ENCODE measurements at regions not wholly inside any gene's neighbourhood (a gene's known extent, or its start where the extent isn't known, plus 50 kb on each side); places are given as distances from the start of the nearest gene placed in this dataset.

DNA sequence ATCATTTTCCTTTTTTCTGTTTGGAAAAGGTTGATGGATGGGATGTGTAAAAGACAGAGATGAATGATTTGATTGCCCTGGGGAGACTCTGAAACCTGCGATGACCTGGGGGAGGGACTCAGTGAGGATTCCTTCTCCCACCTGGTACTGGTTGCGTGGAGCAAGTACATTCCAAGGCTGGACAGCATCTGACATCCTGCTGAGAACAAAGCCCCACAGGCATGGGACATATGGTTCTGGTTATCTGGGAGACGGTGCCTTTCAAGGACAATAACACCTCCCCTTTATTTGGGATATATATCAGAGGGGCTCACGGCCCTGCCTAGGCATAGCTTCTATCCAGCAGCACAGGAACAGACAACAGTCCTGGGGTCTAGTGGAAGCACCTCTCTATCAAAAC, 527.8 kb downstream of the METTL15 start:
- Mint-ChIP-seq H3K27me3 (no peaks in the 10 kb centered on the region), H3K36me3 (ENCODE audit: low read depth) (no peaks in the 10 kb centered on the region), H3K4me1 (no peaks in the 10 kb centered on the region), H3K4me3 (no peak overlapping the region), H3K27ac (no peak overlapping the region), H3K9me3 (no peaks in the 10 kb centered on the region)
- no peak for ATAC-seq (ENCODE audit: low read depth)
- CTCF ChIA-PET, result no interaction called here
- DNase-seq, result no peak
- TF ChIP-seq, protein P1, sequence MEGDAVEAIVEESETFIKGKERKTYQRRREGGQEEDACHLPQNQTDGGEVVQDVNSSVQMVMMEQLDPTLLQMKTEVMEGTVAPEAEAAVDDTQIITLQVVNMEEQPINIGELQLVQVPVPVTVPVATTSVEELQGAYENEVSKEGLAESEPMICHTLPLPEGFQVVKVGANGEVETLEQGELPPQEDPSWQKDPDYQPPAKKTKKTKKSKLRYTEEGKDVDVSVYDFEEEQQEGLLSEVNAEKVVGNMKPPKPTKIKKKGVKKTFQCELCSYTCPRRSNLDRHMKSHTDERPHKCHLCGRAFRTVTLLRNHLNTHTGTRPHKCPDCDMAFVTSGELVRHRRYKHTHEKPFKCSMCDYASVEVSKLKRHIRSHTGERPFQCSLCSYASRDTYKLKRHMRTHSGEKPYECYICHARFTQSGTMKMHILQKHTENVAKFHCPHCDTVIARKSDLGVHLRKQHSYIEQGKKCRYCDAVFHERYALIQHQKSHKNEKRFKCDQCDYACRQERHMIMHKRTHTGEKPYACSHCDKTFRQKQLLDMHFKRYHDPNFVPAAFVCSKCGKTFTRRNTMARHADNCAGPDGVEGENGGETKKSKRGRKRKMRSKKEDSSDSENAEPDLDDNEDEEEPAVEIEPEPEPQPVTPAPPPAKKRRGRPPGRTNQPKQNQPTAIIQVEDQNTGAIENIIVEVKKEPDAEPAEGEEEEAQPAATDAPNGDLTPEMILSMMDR (IDR thresholded peaks at IDR 0.05), result no peak
- intact Hi-C loops (cut with micrococcal nuclease), result no loop called here
- POLR2A ChIA-PET, result no interaction called here

DNA sequence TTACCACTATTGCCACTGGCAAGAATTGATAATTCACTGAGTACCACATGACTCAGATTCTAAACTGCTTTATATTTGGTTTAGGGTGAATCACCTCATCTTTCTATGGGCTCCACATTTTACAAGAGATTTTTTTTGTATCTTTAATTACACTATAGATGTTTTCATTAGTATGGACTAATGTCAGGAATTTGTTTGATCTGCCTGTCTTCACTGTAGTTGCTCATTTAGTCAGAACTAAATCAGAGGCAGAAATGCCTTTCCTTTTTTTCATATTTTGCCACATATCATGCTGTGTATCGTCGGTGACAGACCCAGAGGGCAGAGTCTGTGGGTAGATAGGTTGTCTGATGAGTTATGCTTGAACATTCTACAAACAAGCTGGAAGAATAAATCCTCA, 524.1 kb downstream of the METTL15 start:
- Mint-ChIP-seq H3K27me3 (no peaks in the 10 kb centered on the region), H3K4me1 (no peaks in the 10 kb centered on the region), H3K27ac (no peak overlapping the region), H3K9me3 (peaks cover 2% of the 10 kb centered on the region), H3K4me3 (no peak overlapping the region), H3K36me3 (ENCODE audit: low read depth) (no peaks in the 10 kb centered on the region)
- intact Hi-C loops (cut with micrococcal nuclease), result no loop called here
- ChIA-PET CTCF (no interaction called here), POLR2A (no interaction called here)
- no peak for ATAC-seq (ENCODE audit: low read depth)
- DNase-seq, result no peak
- TF ChIP-seq, protein P1 (IDR thresholded peaks at IDR 0.05), result no peak

DNA sequence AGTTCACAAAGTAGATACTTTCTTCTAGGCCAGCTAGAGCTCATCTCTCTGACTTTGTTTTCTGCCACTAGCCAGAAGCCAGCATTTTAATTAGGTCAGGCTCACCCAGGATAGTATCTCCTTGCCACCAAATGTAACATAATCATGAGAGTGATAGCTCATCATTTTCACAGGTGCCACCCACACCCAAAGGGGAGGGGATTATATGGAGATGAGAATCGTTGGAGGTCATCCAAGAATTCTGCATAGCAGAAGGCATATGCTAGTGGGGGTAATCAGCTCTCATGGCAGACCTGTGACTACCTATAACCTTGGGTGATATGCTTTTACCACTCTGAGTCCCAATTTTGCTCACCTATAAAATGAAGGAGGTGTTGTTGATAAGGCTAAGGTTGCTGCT, 523.0 kb downstream of the METTL15 start:
- no peaks in the 10 kb centered on the region for H3K4me1 Mint-ChIP-seq
- no peak overlapping the region for H3K27ac Mint-ChIP-seq
- TF ChIP-seq, protein P1 (IDR thresholded peaks at IDR 0.05), result no peak
- peaks cover 2% of the 10 kb centered on the region for H3K9me3 Mint-ChIP-seq
- no peak for ATAC-seq (ENCODE audit: low read depth)
- no peaks in the 10 kb centered on the region for H3K36me3 Mint-ChIP-seq (ENCODE audit: low read depth)
- CTCF ChIA-PET, result no interaction called here
- no peak overlapping the region for H3K4me3 Mint-ChIP-seq
- POLR2A ChIA-PET, result no interaction called here
- intact Hi-C loops (cut with micrococcal nuclease), result no loop called here
- no peak for DNase-seq
- no peaks in the 10 kb centered on the region for H3K27me3 Mint-ChIP-seq

DNA sequence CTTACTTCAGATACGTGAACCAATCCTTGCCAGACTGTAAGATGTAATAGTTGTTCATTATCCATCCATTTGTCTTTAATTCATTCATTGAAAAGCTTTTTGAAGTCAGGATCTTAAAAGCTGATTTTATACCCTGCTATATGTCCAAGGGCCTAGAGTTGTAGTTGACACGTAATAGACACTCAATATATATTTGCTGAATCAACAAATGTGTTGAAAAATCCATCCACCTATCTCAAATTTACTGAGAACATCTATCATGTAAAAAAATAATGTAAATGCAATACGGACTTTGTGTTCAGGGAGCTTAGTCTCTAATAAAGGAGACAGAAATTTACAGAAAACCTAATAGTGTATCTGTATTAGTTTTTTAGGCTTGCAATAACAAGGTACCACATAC, 521.0 kb downstream of the METTL15 start:
- Mint-ChIP-seq H3K36me3 (ENCODE audit: low read depth) (no peaks in the 10 kb centered on the region), H3K27ac (no peak overlapping the region), H3K9me3 (peaks cover 2% of the 10 kb centered on the region), H3K4me1 (no peaks in the 10 kb centered on the region), H3K4me3 (no peak overlapping the region), H3K27me3 (no peaks in the 10 kb centered on the region)
- DNase-seq, result no peak
- TF ChIP-seq, protein P1 (IDR thresholded peaks at IDR 0.05), result no peak
- ATAC-seq (ENCODE audit: low read depth), result no peak
- intact Hi-C loops (cut with micrococcal nuclease), result no loop called here
- ChIA-PET POLR2A (no interaction called here), CTCF (no interaction called here)

DNA sequence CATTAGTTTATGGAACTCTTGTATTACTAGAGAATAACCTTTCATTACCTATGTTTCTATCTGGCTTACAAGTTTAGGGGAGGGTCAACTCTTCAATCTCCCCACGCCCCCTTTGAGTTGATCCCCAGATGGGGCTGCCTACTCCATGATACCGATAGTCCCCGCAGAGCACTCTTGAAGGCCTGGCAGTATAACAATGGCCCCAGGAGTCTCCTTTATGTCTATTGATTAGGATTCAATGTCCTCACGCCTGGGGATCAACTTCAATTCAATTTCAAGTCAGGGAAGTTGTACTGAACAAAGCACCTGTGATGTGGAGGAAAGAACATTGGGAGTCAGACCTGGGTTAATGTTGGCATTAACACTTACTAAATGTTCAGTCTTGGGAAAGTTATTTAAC, 520.2 kb downstream of the METTL15 start:
- no peaks in the 10 kb centered on the region for H3K27me3 Mint-ChIP-seq
- no peaks in the 10 kb centered on the region for H3K36me3 Mint-ChIP-seq (ENCODE audit: low read depth)
- H3K4me3 Mint-ChIP-seq, result no peak overlapping the region
- ChIA-PET POLR2A (no interaction called here), CTCF (no interaction called here)
- DNase-seq (no peak), ATAC-seq (ENCODE audit: low read depth) (no peak)
- intact Hi-C loops (cut with micrococcal nuclease), result no loop called here
- TF ChIP-seq, protein P1 (IDR thresholded peaks at IDR 0.05), result no peak
- H3K4me1 Mint-ChIP-seq, result no peaks in the 10 kb centered on the region
- H3K9me3 Mint-ChIP-seq, result peaks cover 2% of the 10 kb centered on the region
- H3K27ac Mint-ChIP-seq, result no peak overlapping the region
